ENCODE measurements at regions not wholly inside any gene's neighbourhood (a gene's known extent, or its start where the extent isn't known, plus 50 kb on each side); places are given as distances from the start of the nearest gene placed in this dataset.

DNA sequence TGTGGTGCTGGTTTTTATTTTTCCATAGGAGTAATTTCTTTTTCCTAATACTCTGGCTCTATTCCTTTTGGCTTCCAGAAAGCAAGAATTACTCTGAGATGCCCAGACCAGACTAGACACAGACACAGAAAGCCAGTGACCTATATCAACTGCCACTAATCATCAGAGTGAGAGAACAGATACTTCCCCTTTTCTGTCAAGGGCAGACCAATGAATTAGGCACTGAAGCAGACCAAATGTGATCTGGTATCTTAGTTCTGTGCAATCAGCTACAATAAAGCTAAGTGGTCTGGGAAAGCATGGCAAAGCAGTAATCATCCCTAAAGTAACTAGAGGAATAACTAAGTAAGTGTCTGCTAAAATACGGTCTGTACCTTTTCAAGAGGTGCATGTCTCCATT, 239.1 kb downstream of the ELAVL2 start:
- DNase-seq (ENCODE audit: low spot score): no peak

DNA sequence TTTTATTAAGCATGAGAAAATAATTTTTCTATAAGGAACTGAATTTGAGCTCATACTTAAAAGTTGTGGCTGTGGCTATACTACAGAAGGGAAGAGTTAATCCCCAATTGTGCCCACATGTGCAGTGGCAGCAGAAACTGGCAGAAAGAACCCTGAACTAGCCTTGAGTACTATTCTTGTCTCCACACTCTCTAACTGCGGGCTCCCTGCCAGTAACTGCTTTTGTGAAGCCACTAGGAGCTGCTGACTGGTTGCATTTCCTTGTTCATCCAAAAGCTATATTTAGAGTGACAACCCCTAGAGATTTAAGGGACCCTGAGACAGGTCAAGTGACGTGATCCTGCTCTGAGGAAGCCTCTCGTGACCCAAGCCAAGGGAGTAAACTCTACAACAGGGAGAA, 238.6 kb downstream of the ELAVL2 start:
- DNase-seq (ENCODE audit: low spot score): peak; percentile 4

DNA sequence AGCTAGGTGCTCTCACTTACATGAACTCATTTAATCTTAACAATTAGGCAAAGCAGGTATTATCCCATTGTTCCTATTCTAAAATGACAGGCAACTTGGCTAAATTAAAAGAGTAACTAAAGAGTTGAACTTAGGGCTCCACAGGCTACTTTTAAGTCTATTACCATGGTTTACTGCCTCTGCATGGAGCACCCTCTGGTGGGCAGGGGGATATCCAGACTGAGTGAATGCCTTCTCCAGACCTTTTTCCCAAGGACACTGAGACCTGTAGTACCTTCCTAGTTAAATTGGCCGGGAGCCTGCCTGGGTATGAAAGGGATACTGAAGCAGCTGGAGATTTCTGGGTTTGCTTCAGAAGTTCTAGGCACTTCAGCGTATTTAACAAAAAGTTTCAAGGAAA, 238.1 kb downstream of the ELAVL2 start:
- no peak for DNase-seq (ENCODE audit: low spot score)

DNA sequence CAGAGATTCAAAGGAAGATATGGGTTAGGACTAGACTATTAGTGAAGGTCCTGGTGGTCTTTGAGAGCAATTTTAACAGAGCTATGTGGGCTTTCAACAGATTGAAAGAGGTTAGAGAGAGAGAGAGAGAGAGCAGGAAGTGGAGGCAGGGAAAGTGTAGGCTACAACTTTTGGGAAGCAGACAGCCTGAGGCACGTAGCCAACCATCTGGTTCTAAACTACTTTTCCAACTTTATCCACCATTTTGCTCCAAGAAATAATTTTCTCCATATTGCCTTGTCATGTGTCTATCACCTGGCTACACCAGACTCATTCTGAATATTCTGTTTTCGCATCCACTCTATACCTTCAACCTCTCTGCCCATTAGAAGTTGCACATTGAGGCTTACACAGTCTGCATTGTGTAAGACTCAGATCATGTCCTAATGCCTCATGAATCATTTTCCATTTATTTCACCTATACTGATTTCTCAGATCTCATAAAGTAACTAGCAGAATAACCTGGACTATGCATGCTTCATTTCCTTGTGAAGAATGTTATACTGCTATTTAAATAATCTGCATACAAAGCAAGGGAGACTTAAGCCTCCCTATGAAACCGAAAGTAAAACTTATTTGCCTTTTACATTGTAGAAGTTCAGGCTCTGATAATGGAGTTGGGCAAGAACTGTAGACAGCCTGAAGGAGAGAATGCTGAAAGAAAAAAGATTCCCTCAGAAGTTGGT, 235.6 kb downstream of the ELAVL2 start:
- DNase-seq (ENCODE audit: low spot score): peak; percentile 4

DNA sequence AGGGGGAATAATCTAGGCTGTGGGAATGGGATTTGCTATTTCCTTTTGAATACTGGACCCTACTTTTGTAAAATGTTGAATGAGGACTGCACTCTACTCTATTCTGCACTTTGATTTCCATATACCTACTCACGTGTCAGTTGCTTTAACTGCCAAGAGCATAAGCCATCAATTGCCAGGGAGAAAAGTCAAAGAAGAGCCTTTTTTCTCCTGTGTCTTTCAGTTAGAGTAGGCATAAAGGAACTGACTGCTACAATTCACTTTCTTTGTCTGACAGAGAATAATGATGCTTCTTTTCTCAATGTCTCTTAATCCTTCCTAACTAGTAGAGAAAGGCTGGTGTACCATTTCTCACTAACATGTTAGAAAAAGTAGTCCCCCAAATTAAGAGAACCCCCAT, 231.6 kb downstream of the ELAVL2 start:
- no peak for DNase-seq (ENCODE audit: low spot score)

DNA sequence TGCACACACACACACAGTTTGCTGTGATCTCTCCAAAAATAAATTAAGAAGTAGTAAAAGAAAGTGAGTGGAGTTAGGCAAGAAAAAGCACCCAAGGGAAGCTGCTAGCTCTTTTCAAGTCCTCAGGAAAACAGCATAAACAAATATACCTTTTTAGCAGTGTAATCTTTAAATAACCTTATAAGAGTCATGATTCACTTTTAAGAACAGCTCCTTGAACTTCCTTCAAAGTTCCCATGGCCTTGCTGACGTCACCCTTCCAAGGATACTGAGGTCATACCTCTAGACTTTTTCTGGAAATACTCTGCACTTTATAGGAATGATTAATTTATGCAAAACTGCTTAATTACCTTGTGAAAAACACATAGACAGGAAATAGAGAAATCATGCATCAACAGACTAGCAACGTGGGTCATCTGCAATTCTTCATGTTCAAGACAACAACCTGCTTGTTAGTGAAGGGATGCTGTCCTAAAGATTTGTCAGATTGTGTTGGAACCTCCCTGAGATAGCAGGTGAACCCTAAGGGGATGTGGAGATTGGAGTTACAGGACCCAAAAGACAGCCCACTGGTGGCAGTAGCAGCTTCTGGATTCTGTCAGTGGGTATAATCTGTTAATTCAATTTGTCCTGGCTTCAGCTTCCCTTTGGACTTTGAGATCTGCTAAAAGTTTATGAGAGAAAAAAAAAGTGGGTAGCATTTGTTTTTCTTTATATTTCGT, 229.0 kb downstream of the ELAVL2 start:
- no peak for DNase-seq (ENCODE audit: low spot score)

DNA sequence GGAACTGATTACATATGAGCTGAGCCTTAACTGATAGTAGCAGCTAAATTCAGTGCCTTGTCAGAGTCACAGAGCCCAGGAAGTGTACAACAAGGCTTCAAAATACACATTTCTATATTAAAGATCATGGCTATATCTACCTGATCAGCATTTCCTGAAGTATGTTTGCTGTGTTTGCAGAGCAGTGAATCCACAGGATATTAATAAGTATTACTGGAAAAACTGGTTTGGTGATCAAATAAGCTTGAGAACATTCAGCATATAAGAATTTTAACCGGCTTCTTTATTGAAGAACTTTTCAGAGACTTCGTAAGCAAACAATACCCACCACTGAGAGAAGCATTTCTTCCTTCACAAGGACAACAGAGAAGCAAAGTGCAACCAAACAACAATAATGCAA, 227.0 kb downstream of the ELAVL2 start:
- DNase-seq (ENCODE audit: low spot score): no peak

DNA sequence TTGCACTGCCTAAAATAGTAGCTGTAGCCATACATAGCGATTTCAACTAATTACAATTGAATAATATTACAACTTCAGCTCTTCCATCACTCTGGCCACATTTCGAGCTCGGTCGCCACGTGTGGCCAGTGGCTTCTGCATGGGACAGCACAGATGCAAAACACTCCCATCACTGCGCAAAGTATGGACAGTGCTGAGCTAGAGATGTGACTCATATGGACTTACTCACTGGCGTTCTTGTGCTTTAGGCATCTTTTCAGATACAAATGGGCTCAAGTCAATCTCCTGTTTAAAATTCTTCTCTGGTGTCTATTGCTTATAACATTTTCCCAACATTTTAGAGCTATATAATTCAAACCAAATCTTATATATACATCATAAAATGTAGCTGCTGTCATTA, 222.7 kb downstream of the ELAVL2 start:
- no peak for DNase-seq (ENCODE audit: low spot score)

DNA sequence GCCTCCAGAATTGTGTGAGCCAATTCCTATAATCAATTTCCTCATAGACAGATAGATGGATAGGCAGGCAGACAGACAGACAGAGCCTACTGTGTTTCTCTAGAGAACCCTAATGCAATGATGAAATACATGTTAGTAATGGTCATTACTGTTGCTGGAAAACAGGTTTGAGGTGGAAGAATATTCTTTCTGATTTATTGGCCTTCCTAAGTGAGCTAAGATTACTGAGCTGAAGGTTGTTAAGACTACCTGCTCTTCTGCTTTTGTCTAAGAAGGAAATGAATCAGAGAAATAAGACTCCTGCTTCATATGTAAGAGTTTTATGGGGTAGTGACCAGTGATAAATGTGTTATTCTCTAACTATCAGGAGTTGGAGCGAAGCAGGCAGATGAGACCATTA, 219.9 kb downstream of the ELAVL2 start:
- no peak for DNase-seq (ENCODE audit: low spot score)

DNA sequence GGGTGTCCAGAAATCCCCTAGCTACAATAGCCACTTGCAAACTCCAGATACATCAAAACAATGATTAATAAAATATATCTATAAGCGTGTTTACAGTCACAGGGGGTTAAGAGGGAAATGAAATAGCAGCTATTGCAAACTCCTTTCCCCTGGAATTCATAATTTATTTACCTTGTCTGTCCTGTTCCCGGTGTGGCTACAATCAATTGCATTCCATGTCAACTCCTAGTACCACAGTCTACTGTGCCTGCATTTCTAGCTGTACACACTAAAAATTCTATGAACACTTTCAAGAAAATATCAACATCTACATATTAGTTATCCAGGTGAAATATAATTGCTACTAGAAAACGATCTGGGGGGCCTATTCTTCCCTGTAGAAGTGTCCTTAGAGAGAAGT, 217.6 kb downstream of the ELAVL2 start:
- DNase-seq (ENCODE audit: low spot score): no peak

DNA sequence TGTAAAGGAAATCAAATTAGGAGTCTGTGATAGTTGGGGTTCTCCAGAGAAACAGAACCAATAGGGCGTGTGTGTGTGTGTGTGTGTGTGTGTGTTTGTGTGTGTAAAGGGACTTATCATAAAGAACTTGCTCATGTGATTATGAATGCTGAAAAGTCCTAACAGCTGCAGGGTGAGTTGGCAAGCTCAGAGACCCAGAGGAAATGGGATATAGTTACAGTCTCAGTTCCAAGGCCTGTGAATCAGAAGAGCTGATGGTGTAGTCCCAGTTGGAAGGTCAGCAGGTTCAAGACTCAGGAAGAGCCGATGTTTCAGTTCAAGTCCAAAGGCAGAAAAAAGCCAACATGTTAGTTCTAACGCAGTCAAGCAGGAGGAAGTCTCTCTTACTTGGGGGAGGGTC, 214.2 kb downstream of the ELAVL2 start:
- DNase-seq (ENCODE audit: low spot score): no peak

DNA sequence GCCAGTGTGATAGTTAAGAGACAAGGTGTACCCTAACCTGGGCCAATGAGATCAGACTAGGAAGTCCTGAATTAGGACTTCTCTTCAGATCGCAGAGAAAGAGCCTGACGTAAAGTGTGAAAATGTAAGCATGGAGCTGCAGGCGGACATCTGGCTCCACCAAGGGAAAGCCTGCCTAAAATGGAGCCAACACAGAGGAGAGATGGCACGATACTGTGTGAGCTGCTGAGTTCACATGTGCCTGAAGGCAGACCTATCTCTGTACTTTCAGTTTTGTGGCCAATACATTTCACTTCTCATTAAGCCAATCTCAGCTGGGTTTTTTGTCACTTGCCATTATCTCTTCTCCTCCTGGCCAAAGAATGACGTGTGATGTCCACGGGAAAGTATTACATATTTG, 210.5 kb downstream of the ELAVL2 start:
- no peak for DNase-seq (ENCODE audit: low spot score)

DNA sequence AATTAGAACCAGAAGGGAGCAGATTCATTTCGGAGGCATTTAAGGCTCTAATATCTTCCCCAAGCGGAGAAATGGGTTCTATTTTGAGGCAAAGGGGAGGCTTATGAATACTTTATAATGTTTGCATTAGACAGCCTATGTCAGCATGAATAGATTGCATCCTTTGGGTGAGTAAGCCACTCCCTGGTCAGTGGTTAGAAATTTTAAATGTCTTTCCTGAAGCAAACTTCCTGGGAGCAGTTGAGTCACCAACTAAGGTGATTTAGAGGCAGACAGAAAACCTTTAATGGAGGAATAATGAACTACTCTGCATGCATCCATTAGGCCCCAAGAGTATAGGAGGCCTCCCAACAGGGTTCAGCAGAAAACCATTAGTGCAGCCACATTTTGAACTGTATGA, 204.9 kb downstream of the ELAVL2 start:
- DNase-seq (ENCODE audit: low spot score): peak; percentile 84

DNA sequence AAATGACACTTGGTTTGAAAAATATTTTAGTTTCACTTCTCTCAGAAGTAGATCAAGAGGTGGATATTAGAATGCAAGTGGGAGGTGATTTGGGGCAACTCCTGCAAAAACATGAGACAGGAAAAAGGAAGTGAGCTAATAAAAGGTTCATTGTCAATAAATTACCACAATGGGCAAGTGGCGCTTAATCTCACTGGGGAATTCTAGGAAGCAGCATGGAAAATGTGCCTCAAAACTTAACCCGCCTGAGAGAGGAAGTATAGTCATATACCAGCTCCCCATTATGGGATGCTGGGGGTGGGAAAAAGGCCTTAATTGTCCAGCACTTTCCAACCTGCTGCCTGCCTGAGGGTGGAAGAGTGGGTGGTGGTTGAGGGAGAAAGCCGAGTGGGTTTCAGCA, 204.1 kb downstream of the ELAVL2 start:
- DNase-seq (ENCODE audit: low spot score): peak; percentile 58

DNA sequence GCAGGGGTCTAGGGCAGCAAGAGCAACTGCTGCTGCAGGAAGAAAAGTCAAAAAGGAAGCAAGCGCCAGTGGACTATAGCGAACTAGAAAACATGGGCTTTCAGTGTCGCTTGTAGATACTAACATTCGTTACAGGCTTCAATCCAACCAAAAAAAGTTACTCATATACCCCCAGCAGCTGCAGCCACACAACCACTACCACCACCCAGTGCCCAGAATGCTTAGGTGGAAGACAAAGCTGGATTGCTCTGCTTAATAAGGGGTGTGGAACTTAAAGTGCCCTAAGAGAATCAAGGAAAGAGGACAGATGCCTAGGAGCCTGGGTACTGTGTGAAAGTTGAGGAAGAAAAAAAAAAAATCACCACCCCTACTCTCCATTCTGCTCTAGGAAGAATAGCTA, 203.6 kb downstream of the ELAVL2 start:
- DNase-seq (ENCODE audit: low spot score): no peak

DNA sequence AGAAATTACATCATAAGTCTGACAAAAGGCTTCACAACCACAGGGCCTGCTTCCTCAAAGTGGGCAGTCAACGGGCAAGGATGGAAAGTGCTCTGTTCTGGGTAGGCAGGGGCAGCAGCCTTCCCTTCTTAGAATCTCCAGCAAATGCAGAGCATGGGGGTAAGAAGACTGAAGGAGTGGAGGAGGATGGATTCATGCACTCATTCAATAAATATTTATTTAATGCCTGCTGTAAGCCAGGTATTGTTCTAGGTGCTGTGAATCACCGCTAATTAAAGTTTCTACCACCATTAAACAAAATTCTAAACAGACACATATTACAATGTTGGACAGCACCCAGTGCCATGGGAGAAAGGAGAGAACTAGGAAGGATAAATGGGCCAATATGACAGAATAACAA, 195.6 kb downstream of the ELAVL2 start:
- DNase-seq (ENCODE audit: low spot score): no peak

DNA sequence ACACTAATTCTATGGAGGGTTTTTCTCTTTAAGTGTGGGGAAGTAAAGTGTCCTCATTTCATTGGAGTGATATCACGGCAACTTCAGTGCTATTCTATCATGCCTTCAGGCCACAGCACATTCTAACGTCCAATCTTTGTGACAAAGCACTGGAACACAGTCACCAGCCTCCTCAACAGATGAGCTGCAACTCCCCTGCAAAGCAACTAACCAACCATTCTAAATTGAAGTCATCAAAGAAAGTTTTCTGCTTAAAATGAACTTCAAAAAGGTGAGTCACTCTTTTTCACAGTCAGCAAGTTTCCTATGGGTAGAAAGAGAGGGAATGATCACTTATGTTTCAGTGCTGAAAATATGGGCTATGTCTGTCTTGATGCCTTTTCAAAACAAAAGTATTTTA, 190.8 kb downstream of the ELAVL2 start:
- DNase-seq (ENCODE audit: low spot score): no peak

DNA sequence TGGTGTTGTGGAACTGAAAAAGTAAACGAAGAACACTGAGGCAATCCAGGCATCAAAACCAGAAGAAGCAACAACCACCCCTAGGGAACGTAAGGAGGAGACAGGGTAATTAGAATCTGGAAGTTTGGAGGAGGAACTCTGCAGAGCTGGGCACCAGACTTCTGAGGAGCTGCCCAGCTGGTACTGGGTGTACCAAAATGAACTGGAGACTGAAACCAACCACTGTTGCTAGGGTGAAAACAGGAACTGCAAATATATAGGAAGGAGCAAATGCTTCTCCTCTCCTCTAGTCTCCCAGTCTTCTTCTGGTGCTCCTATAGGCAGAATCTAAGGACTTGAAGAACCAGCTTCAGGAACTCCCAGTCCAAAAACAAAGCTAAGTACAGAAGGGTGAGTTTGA, 189.8 kb downstream of the ELAVL2 start:
- DNase-seq (ENCODE audit: low spot score): no peak

DNA sequence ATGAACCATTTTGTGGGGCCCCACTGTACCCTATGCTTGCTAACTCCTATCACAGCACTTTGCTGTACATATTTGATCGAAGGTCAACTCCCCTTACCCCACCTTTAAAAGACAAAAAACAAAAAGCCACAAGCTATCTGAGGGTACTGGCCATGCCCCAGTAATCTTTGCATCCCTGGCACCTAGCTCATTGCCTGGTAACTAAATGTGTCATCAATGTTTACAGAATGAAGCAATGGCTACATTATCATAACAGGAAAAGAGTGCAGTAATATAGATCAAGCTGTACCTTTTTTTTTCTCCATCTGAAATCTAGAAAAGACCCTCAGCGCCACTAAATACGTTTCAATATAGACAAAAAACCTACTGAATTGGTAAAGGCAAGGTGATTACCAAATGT, 188.0 kb downstream of the ELAVL2 start:
- no peak for DNase-seq (ENCODE audit: low spot score)

DNA sequence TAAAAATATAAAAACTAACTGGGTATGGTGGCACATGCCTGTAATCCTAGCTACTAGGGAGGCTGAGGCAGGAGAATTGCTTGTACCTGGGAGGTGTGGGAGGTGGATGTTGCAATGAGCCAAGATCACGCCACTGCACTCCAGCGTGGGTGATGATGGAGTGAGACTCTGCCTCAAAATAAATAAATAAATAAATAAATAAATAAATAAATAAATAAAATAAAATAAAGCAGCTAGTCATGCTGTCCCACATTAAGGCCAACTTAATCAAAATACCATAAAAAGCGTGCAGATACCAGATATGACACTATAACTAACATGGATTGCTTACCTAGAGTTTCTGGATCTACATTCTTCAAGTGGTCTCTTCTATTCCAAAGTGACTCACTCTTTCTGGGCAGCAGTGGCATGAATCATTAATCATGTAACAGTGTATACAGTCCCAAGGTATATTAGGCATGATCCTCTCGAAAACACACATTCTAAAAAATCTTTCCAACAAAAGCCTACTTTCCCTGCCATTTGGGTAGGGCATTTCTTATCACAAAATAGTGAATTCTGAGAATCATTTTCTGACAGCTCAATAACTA, 187.1 kb downstream of the ELAVL2 start:
- DNase-seq (ENCODE audit: low spot score): peak; percentile 61

Measured in A172 (cell line).